Cardiac fibroblast (primary cell): ENCODE measurements at regions not wholly inside any gene's neighbourhood (a gene's known extent, or its start where the extent isn't known, plus 50 kb on each side); places are given as distances from the start of the nearest gene placed in this dataset.

Experiments
- DNase-seq, 2 donors: peaks; one replicate each; pipeline versions ENCODE4 v3.0.0 to v3.0.0-alpha.2; 2010; ENCODE audit warnings: low read depth in 2 of 2
- H3K4me3 ChIP-seq, 2 donors: replicated peaks in 1 of 2; 1 replicate in 1 of 2; 2 replicates in 1 of 2; pipeline ENCODE4 v1.5.1; 2011; ENCODE audit warnings: low read depth in 2 of 2, low read length in 2 of 2, mild to moderate bottlenecking in 2 of 2, moderate library complexity in 1 of 2
- TF ChIP-seq, protein P1 (sequence below): IDR thresholded peaks from one replicate; pipeline ENCODE4 v1.5.1; 2011; ENCODE audit warnings: low read depth, mild to moderate bottlenecking, low read length, inconsistent platforms

DNA sequence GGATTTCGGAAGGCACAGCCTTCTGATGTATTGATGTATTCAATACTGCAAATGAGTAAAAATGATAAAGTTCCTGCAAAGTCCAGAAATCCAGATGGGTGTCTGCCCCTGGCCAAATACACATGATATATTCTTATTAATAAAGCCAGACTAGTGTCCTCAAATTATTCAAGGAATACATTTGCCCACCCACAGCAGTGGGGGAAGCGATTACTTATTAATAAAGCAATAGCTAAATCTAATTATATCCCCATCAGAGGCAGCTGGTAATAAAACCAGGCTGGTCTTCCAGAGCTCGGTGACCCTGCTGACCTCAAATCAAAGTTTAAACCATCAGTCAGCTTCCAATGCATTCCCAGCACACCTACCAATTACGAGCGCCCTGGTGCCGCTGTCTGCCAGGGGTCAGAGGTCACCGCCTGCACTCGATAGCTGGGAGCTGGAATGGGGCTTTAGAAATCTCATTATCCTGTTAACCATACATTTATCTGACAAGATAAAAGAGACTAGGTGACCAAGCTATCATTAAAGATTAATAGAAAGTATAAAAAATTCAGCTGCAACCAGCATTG is 330.3 kb downstream of the UACA start:
- no peak for DNase-seq
- no peak overlapping the region for H3K4me3 ChIP-seq
- TF ChIP-seq, protein P1, sequence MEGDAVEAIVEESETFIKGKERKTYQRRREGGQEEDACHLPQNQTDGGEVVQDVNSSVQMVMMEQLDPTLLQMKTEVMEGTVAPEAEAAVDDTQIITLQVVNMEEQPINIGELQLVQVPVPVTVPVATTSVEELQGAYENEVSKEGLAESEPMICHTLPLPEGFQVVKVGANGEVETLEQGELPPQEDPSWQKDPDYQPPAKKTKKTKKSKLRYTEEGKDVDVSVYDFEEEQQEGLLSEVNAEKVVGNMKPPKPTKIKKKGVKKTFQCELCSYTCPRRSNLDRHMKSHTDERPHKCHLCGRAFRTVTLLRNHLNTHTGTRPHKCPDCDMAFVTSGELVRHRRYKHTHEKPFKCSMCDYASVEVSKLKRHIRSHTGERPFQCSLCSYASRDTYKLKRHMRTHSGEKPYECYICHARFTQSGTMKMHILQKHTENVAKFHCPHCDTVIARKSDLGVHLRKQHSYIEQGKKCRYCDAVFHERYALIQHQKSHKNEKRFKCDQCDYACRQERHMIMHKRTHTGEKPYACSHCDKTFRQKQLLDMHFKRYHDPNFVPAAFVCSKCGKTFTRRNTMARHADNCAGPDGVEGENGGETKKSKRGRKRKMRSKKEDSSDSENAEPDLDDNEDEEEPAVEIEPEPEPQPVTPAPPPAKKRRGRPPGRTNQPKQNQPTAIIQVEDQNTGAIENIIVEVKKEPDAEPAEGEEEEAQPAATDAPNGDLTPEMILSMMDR = no peak

DNA sequence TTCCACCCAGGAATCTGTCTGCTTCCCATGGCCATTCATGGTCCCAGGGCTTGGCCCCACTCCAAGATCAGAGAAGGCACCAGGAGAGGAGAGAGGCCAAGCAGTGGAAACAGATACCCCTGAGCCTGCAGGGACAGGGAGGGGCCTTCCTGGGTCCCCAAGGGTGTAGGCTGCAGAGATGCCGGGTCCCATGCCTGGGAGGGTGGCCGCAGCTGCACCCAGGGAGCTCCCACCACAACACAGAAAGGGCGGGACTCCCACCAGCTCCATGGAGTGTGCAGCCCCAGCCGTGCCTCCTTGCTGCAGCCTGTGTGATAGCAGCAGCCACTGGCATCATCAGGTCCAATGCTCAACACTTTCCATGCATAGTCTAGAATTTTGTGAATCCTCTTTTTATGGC is 331.5 kb downstream of the UACA start:
- TF ChIP-seq, protein P1 = no peak
- H3K4me3 ChIP-seq = no peak overlapping the region
- DNase-seq = no peak

- no peak overlapping the region for H3K4me3 ChIP-seq
- TF ChIP-seq, protein P1 = no peak
- peak; percentile 73 to 87 for DNase-seq
Measured at GRCh38 chr15:70430069-70430468, 332.4 kb upstream of the TLE3 start.

DNA sequence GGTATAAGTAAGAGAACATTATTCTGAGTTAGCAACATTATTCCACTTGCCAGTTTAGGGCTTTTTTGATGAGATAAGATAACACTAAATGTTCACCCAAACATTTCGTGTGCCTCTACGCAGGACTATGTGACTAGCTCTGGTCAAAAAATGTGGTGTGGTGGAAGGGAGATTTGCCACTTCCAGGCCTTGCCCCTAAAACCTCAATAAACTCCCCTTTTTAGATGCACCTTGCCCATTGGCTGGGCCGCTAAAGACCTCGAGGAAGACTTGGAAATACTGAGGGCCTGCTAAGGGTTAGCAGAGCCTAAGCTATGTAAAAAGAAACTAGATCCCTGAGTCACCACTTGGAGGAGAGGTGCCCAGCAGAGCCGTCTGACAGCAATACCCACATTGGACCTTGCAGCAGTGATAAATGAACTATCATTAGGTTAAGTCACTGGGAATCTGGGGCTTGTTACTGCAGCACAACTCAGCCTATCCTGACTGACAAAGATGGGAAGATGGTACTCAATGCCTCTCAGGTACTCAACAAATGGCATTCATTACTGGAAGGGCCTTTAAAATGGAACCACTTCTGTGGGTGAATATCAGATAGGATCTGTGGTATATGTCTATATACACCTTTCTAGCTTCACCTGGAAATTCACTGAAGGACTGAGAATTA is 331.5 kb upstream of the TLE3 start:
- TF ChIP-seq, protein P1 = no peak
- DNase-seq = no peak
- H3K4me3 ChIP-seq = no peak overlapping the region

DNA sequence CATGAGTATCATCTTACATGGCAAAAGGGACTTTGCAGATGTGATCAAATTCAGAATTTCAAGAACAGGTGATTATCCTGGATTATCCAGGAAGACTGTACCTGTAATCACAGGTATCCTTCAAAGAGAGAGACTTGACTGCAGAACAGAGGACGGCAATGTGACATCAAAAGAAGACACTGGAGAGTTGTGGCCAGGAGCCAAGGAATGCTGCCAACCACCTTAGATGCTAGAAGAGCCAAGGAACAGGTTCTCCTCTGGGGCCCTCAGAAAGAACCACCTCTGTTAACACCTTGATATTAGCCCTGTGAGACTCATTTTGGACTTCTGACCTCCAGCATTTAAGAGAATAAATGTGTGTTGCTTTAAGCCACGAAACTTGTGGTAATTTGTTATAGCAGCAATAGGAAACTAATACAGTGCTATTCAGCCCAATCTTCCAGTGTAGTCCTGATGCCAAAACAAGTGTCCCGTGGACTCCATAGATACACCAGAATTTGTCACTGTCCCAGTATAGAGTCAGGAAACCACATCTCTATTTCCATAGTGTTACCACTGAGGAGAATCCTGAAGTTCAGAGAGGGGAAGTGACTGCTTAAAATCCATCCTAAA is 330.6 kb upstream of the TLE3 start:
- H3K4me3 ChIP-seq = no peak overlapping the region
- DNase-seq = no peak
- TF ChIP-seq, protein P1 = no peak

DNA sequence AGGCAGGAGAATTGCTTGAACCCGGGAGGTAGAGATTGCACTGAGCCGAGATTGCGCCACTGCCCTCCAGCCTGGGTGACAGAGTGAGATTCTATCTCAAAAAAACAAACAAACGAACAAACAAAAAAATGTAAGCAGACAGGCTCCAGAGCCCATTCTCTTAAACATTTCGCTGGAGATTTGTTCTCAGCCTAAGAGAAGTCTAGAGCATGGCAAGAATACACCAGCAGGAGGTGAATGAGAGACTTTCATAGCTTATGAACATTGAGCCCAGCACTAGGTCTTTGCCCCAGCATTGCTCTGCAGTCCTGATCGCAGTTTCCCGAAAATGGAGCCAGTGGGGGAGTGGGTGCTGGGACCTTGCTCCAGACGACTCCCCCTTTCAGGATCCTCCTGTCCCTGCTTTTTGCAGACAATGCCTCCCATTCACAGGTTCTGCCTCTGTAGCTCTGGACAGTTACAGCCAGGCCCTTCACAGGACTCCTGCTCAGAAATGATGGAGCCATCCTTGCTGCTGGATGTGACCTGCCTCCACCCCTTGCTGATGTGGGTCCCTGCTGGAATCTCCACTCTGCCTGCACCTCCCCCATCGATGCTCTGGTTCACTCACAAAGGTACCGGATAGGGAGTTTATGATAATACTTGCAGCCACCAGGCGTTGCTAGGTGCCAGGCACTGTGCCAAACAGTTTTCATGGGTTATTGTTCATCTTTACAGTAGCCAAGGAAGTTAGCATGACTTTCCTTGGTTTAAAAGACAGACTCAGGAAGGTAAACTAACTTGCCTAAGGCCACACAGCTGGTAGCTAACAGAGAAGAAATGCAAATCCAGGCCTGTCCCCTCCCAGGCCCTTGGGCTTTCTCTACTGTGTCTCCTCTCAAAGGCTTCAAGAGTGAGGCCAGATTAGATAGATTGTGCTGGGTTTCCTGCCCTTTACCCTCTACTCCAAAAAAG is 329.7 kb upstream of the TLE3 start:
- no peak overlapping the region for H3K4me3 ChIP-seq
- TF ChIP-seq, protein P1 = no peak
- DNase-seq = peak in 1 of 2 donors; percentile 16
